ENCODE measurements at regions not wholly inside any gene's neighbourhood (a gene's known extent, or its start where the extent isn't known, plus 50 kb on each side); places are given as distances from the start of the nearest gene placed in this dataset.

GRCh38 chr1:195076682-195077081 is 1531.6 kb downstream of the KCNT2 start:
- DNase-seq (no peak), ATAC-seq (no peak)
- TF ChIP-seq CTCF (IDR thresholded peaks at IDR 0.05), result no peak
- no peaks in the 10 kb centered on the region for H3K4me1 ChIP-seq
- no peaks in the 10 kb centered on the region for H3K9me3 ChIP-seq
- intact Hi-C loops (cut with DNase I), result no loop called here
- no peak overlapping the region for H3K4me3 ChIP-seq
- H3K27me3 ChIP-seq (ENCODE audit: low read depth), result no peaks in the 10 kb centered on the region
- no peak overlapping the region for H3K27ac ChIP-seq
- H3K36me3 ChIP-seq, result no peaks in the 10 kb centered on the region

- TF ChIP-seq CTCF (IDR thresholded peaks at IDR 0.05), result no peak
- no peak overlapping the region for H3K27ac ChIP-seq
- no peaks in the 10 kb centered on the region for H3K9me3 ChIP-seq
- H3K4me3 ChIP-seq, result no peak overlapping the region
- no peaks in the 10 kb centered on the region for H3K27me3 ChIP-seq (ENCODE audit: low read depth)
- DNase-seq (no peak), ATAC-seq (no peak)
- H3K36me3 ChIP-seq, result no peaks in the 10 kb centered on the region
- intact Hi-C loops (cut with DNase I), result no loop called here
- H3K4me1 ChIP-seq, result no peaks in the 10 kb centered on the region
Measured at GRCh38 chr1:195075973-195076372, 1532.3 kb downstream of the KCNT2 start.

- ATAC-seq (no peak), DNase-seq (no peak)
- intact Hi-C loops (cut with DNase I), result no loop called here
Measured at GRCh38 chr1:195071461-195071860, 1536.8 kb downstream of the KCNT2 start.

GRCh38 chr1:195065437-195065836 is 1542.8 kb downstream of the KCNT2 start:
- Histone ChIP-seq H3K27ac (no peak overlapping the region), H3K4me1 (no peaks in the 10 kb centered on the region), H3K36me3 (no peaks in the 10 kb centered on the region), H3K4me3 (no peak overlapping the region), H3K27me3 (ENCODE audit: low read depth) (no peaks in the 10 kb centered on the region), H3K9me3 (no peaks in the 10 kb centered on the region)
- TF ChIP-seq CTCF (IDR thresholded peaks at IDR 0.05), result no peak
- no peak for DNase-seq
- ATAC-seq, result no peak
- intact Hi-C loops (cut with DNase I), result no loop called here

More at GRCh38 chr1:195071461-195071860, 1536.8 kb downstream of the KCNT2 start:
- H3K27ac ChIP-seq, result no peak overlapping the region
- H3K9me3 ChIP-seq, result no peaks in the 10 kb centered on the region
- H3K4me3 ChIP-seq, result no peak overlapping the region
- H3K36me3 ChIP-seq, result no peaks in the 10 kb centered on the region
- H3K27me3 ChIP-seq (ENCODE audit: low read depth), result no peaks in the 10 kb centered on the region
- TF ChIP-seq CTCF (IDR thresholded peaks at IDR 0.05), result no peak
- no peaks in the 10 kb centered on the region for H3K4me1 ChIP-seq

GRCh38 chr1:195064358-195064757 is 1543.9 kb downstream of the KCNT2 start:
- H3K36me3 ChIP-seq, result no peaks in the 10 kb centered on the region
- intact Hi-C loops (cut with DNase I), result no loop called here

More at GRCh38 chr1:195064358-195064757, 1543.9 kb downstream of the KCNT2 start:
- Histone ChIP-seq H3K4me3 (no peak overlapping the region), H3K27me3 (ENCODE audit: low read depth) (no peaks in the 10 kb centered on the region), H3K27ac (no peak overlapping the region), H3K9me3 (no peaks in the 10 kb centered on the region), H3K4me1 (no peaks in the 10 kb centered on the region)
- no peak for DNase-seq
- no peak for ATAC-seq
- no peak for TF ChIP-seq CTCF (IDR thresholded peaks at IDR 0.05)
